ENCODE measurements at regions not wholly inside any gene's neighbourhood (a gene's known extent, or its start where the extent isn't known, plus 50 kb on each side); places are given as distances from the start of the nearest gene placed in this dataset.

- Mint-ChIP-seq H3K9me3 (no peaks in the 10 kb centered on the region), H3K4me3 (no peak overlapping the region), H3K4me1 (peaks cover 4% of the 10 kb centered on the region), H3K27ac (no peak overlapping the region), H3K27me3 (ENCODE audit: insufficient read depth) (peaks cover 34% of the 10 kb centered on the region), H3K36me3 (ENCODE audit: low read depth) (no peaks in the 10 kb centered on the region)
- DNase-seq, result no peak
- WGBS, 2 experiments (ENCODE audit: insufficient coverage in 1 of 2, insufficient read length in 1 of 2), result 88 to 93% methylated on average over 2 to 7 of the region's 7 CpGs
- Histone ChIP-seq H3K4me1 (ENCODE audit: control insufficient read depth, insufficient read depth, low read length) (no peaks in the 10 kb centered on the region), H3K27ac (ENCODE audit: low read depth, low read length) (no peak overlapping the region), H3K9ac (ENCODE audit: extremely low read depth, low read length, poor library complexity, severe bottlenecking) (no peak overlapping the region), H3K36me3 (ENCODE audit: control insufficient read depth, insufficient read depth, low read length) (no peaks in the 10 kb centered on the region), H3K27me3 (ENCODE audit: control insufficient read depth, insufficient read depth, low read length, poor library complexity, severe bottlenecking) (peaks cover 18% of the 10 kb centered on the region), H3K9me3 (ENCODE audit: control insufficient read depth, low read length) (no peaks in the 10 kb centered on the region), H3K4me3 (ENCODE audit: low read length) (no peak overlapping the region)
- TF ChIP-seq CTCF (conservative IDR thresholded peaks at IDR 0.05), result no peak
Observed at GRCh38 chr1:29515170-29515955, 279.0 kb downstream of the PTPRU start.

- H3K27me3 ChIP-seq (ENCODE audit: control insufficient read depth, insufficient read depth, low read length, poor library complexity, severe bottlenecking), result peaks cover 10% of the 10 kb centered on the region
- Mint-ChIP-seq H3K27ac (no peak overlapping the region), H3K4me1 (peaks cover 4% of the 10 kb centered on the region), H3K36me3 (ENCODE audit: low read depth) (no peaks in the 10 kb centered on the region), H3K27me3 (ENCODE audit: insufficient read depth) (peaks cover 29% of the 10 kb centered on the region), H3K9me3 (no peaks in the 10 kb centered on the region), H3K4me3 (no peak overlapping the region)
- H3K9ac ChIP-seq (ENCODE audit: extremely low read depth, low read length, poor library complexity, severe bottlenecking), result no peak overlapping the region
- no peak for DNase-seq
- no peak overlapping the region for H3K27ac ChIP-seq (ENCODE audit: low read depth, low read length)
- no peaks in the 10 kb centered on the region for H3K36me3 ChIP-seq (ENCODE audit: control insufficient read depth, insufficient read depth, low read length)
- WGBS, 2 experiments (ENCODE audit: insufficient coverage in 1 of 2, insufficient read length in 1 of 2), result 92% methylated on average over 14 to 18 of the region's 18 CpGs
- no peak overlapping the region for H3K4me3 ChIP-seq (ENCODE audit: low read length)
- no peaks in the 10 kb centered on the region for H3K4me1 ChIP-seq (ENCODE audit: control insufficient read depth, insufficient read depth, low read length)
- no peaks in the 10 kb centered on the region for H3K9me3 ChIP-seq (ENCODE audit: control insufficient read depth, low read length)
- TF ChIP-seq CTCF (conservative IDR thresholded peaks at IDR 0.05), result no peak
Observed at GRCh38 chr1:29514361-29515169, 278.2 kb downstream of the PTPRU start.

GRCh38 chr1:29513357-29513756 is 277.0 kb downstream of the PTPRU start:
- peaks cover 6% of the 10 kb centered on the region for H3K27me3 ChIP-seq (ENCODE audit: control insufficient read depth, insufficient read depth, low read length, poor library complexity, severe bottlenecking)
- peak; percentile 90 for DNase-seq
- H3K27ac ChIP-seq (ENCODE audit: low read depth, low read length), result no peak overlapping the region
- Mint-ChIP-seq H3K4me1 (peaks cover 4% of the 10 kb centered on the region), H3K36me3 (ENCODE audit: low read depth) (no peaks in the 10 kb centered on the region), H3K27me3 (ENCODE audit: insufficient read depth) (peaks cover 24% of the 10 kb centered on the region), H3K9me3 (no peaks in the 10 kb centered on the region), H3K4me3 (no peak overlapping the region), H3K27ac (no peak overlapping the region)
- peak; percentile 80 for TF ChIP-seq CTCF (conservative IDR thresholded peaks at IDR 0.05)
- H3K9me3 ChIP-seq (ENCODE audit: control insufficient read depth, low read length), result no peaks in the 10 kb centered on the region
- no peaks in the 10 kb centered on the region for H3K36me3 ChIP-seq (ENCODE audit: control insufficient read depth, insufficient read depth, low read length)
- H3K9ac ChIP-seq (ENCODE audit: extremely low read depth, low read length, poor library complexity, severe bottlenecking), result no peak overlapping the region
- WGBS, 2 experiments (ENCODE audit: insufficient coverage in 1 of 2, insufficient read length in 1 of 2), result 84 to 100% methylated on average over 2 to 5 of the region's 5 CpGs
- H3K4me1 ChIP-seq (ENCODE audit: control insufficient read depth, insufficient read depth, low read length), result no peaks in the 10 kb centered on the region
- H3K4me3 ChIP-seq (ENCODE audit: low read length), result no peak overlapping the region

All from endodermal cell (in vitro differentiated cells).